ENCODE measurements at regions not wholly inside any gene's neighbourhood (a gene's known extent, or its start where the extent isn't known, plus 50 kb on each side); places are given as distances from the start of the nearest gene placed in this dataset.

DNA sequence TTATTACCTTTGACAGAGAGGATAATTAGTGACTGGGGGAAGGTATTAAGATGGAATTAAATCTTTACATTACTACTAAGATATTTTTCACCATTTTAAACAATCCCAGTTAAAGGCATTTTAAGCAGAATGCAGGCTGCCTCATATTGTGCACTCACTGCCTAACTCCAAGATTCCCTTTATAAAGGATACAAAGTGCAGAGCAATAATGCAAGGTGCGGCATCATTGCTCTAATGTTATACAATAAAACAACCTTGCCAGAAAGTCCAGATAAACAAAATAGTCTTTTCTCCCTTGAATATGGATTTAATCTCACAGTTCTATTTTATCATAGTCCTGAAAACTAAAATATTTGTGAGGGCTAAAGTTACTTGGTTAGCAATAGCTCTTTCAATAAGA is 1031.6 kb upstream of the SEMA6D start:
- no peak overlapping the region for H3K4me3 ChIP-seq (ENCODE audit: low read depth, low read length)
- no peak for DNase-seq (ENCODE audit: low read depth)
- TF ChIP-seq CTCF (conservative IDR thresholded peaks at IDR 0.05; ENCODE audit: low read depth, low read length): no peak

- DNase-seq (ENCODE audit: low read depth): no peak
- TF ChIP-seq CTCF (conservative IDR thresholded peaks at IDR 0.05; ENCODE audit: low read depth, low read length): no peak
These were observed 1021.0 kb upstream of the SEMA6D start for GRCh38 chr15:46696281-46696680.

GRCh38 chr15:46701346-46701745 is 1016.0 kb upstream of the SEMA6D start:
- no peak for TF ChIP-seq CTCF (conservative IDR thresholded peaks at IDR 0.05; ENCODE audit: low read depth, low read length)
- DNase-seq (ENCODE audit: low read depth): no peak
- H3K4me3 ChIP-seq (ENCODE audit: low read depth, low read length): no peak overlapping the region

More at GRCh38 chr15:46696281-46696680, 1021.0 kb upstream of the SEMA6D start:
- no peak overlapping the region for H3K4me3 ChIP-seq (ENCODE audit: low read depth, low read length)

GRCh38 chr15:46701896-46702295 is 1015.4 kb upstream of the SEMA6D start:
- DNase-seq (ENCODE audit: low read depth): no peak
- no peak for TF ChIP-seq CTCF (conservative IDR thresholded peaks at IDR 0.05; ENCODE audit: low read depth, low read length)
- H3K4me3 ChIP-seq (ENCODE audit: low read depth, low read length): no peak overlapping the region

DNA sequence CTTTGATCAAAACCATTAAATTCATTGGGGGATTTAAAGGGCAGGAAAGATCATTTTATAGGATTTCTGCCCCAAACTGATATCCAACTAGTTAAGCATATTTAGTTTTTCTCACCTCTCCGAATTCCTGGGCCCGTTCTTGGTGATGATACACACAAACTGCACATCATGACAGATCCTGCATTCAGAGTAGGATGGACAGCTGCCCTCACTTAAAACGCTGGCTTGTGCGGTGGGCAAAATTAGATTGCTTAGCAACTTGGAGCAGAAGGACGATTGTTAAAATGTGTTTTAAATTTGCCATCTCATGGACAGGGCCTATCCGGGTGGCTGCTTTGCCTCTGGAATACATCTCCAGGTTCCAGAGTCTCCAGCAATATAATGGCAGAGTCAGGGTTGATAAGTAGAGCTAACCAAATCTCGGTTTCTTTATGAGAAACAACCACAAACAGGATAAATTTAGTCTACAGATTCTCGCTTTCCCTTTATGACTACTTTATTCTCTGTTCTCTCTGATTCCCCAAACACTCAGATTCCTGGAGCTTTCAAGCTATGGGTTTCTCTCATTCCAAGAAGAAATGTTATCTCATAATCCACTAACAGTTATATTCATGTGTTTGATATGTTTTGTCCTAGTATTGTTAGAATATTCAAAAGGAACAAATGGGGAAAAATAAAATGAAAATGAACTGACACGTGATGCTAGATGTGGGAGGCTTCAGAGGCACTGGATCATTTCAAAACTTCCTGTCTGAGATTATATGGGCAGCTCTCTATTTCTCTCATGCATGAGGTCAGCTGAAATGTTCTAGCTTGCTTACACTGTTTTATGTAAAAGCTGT is 1014.1 kb upstream of the SEMA6D start:
- DNase-seq (ENCODE audit: low read depth): no peak
- H3K4me3 ChIP-seq (ENCODE audit: low read depth, low read length): no peak overlapping the region
- TF ChIP-seq CTCF (conservative IDR thresholded peaks at IDR 0.05; ENCODE audit: low read depth, low read length): no peak

- no peak overlapping the region for H3K4me3 ChIP-seq (ENCODE audit: low read depth, low read length)
- no peak for TF ChIP-seq CTCF (conservative IDR thresholded peaks at IDR 0.05; ENCODE audit: low read depth, low read length)
- no peak for DNase-seq (ENCODE audit: low read depth)
These were observed 1013.3 kb upstream of the SEMA6D start for GRCh38 chr15:46703871-46704637.

All from choroid plexus epithelial cell (primary cell).